D721Med (cell line): ENCODE measurements at regions not wholly inside any gene's neighbourhood (a gene's known extent, or its start where the extent isn't known, plus 50 kb on each side); places are given as distances from the start of the nearest gene placed in this dataset.

ENCODE experiments used
- DNase-seq: peaks from one replicate; pipeline ENCODE4 v3.0.0; 2011; ENCODE audit warnings: low spot score; ENCODE audit not compliant: insufficient read length
- FAIRE-seq: peaks from 2 replicates; lab custom pipeline; 2011; peaks lifted over from hg19 to GRCh38; lab: Jason Lieb, UNC
- CTCF ChIP-seq: IDR thresholded peaks from 2 replicates; pipeline ENCODE4 v1.5.1; 2012; ENCODE audit warnings: mild to moderate bottlenecking, control low read depth; ENCODE audit not compliant: insufficient read depth; ENCODE audit errors: missing control alignments

GRCh38 chr6:168255283-168255881, 64.2 kb downstream of the DACT2 start:
- FAIRE-seq (no peak), DNase-seq (no peak)
- TF ChIP-seq CTCF: no peak

- FAIRE-seq (no peak), DNase-seq (no peak)
- TF ChIP-seq CTCF: no peak
These were observed 67.3 kb downstream of the DACT2 start for GRCh38 chr6:168252267-168252666.

- FAIRE-seq (no peak), DNase-seq (no peak)
- no peak for TF ChIP-seq CTCF
These were observed 69.3 kb downstream of the DACT2 start for GRCh38 chr6:168250250-168250649.

- FAIRE-seq (no peak), DNase-seq (no peak)
- no peak for TF ChIP-seq CTCF
These were observed 69.8 kb downstream of the DACT2 start for GRCh38 chr6:168249746-168250145.

GRCh38 chr6:168248148-168248620, 71.4 kb downstream of the DACT2 start:
- DNase-seq (no peak), FAIRE-seq (no peak)
- no peak for TF ChIP-seq CTCF

- TF ChIP-seq CTCF: no peak
- DNase-seq (no peak), FAIRE-seq (no peak)
These were observed 72.0 kb downstream of the DACT2 start for GRCh38 chr6:168247443-168248147.

GRCh38 chr6:168244961-168245551, 74.5 kb downstream of the DACT2 start:
- DNase-seq (no peak), FAIRE-seq (no peak)
- no peak for TF ChIP-seq CTCF
